Ecto neural progenitor cell (in vitro differentiated cells): ENCODE measurements at regions not wholly inside any gene's neighbourhood (a gene's known extent, or its start where the extent isn't known, plus 50 kb on each side); places are given as distances from the start of the nearest gene placed in this dataset.

Experiments used
- DNase-seq: peaks from one replicate; pipeline ENCODE4 v3.0.0-alpha.2; 2018; ENCODE audit warnings: low spot score

DNA sequence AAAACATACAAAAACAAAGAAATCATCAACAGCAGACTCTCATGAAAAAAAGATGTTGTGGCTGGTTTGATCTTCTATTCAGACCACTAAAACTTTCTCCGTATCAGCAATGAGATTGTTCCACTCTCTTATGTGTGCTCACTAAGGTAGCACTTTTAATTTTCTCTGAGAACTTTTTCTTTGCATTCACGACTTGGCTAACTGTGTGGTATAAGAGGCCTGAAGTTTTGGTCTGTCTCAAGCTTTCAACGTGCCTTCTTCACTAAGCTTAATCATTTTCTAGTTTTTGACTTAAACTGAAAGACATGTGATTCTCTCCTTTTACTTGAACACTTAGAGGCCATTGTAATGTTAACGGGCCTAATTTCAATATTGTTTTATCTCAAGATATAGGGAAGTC is 1231.6 kb downstream of the SORCS3 start:
- no peak for DNase-seq

DNA sequence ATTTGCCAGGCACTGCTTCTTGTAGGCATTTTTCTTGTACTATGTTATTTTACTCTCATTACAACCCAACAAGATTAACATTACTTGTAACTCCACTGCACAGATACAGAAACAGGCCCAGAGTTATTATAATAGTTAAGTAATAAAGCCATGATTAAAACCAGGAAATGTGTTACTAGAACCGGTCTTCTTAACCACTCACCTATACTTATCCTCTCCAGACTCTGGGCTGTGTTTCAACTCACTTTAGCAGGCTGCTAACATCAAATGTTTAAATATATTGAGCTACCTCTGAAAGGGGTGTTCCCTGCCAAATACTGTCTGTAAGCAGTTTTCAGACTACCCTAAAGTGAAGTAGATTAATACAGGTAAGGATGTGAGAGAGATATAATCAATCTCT is 1227.8 kb downstream of the SORCS3 start:
- DNase-seq: no peak

DNA sequence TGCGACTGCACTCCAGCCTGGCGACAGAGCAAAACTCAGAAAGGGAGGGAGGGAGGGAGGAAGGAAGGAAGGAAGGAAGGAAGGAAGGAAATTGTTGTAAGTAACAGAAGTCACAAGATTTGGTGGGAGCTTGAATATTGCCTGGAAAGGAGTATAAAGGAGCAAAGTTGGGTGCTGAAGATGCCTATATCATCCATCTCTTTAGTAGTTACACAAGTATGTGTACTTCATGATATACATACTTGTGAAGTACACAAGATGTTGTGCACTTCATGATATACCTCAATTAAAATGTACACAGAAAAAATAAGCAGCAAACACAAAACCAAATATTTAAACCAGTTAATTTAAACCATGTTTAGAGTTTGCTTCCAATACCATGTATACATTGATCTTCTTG is 1223.8 kb downstream of the SORCS3 start:
- no peak for DNase-seq

DNA sequence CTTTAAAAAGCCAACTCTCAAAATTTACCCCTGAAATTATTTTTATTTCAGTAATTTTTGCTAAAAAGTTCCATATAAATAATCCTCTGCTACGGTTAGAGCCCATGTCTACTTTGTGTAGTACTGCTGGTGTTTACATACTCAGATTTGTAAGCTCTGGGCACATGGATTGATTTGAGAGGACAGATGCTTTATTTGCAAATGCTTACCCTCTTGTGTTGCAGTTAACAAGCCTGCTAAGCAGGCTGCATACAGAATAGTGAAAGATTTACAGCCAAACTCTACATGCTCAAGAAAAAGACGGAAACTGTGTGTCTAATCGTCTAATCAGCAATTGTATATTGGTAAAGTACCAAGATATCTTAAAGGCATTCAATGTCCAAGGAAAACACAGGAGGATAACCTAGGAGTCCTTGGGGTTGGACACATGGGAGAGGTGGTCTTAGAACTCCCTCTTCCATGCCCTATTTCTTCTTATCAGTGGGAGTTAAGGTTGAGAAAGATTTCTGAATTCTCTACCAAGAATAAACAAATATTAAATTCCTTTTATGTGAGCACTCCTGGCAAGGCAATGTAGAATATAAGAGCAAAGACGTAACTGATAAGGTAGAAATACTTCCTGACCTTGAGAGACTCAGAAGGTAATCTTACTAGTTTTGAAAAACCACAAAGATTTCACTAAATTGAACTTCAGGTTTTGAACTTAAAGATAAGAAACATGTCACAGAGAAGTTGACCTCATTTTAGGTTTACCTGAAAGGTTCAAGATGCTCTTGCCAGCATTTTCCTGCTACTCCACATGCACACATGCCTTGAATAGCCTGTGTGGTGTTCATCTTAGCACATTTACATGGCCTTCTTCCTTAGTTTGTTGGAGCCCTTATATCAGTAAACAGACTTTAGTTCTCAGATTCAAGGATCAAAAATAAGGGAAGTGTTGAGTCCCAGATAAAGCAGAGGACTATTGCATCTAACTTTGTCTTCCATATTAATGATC is 1216.5 kb downstream of the SORCS3 start:
- no peak for DNase-seq

DNA sequence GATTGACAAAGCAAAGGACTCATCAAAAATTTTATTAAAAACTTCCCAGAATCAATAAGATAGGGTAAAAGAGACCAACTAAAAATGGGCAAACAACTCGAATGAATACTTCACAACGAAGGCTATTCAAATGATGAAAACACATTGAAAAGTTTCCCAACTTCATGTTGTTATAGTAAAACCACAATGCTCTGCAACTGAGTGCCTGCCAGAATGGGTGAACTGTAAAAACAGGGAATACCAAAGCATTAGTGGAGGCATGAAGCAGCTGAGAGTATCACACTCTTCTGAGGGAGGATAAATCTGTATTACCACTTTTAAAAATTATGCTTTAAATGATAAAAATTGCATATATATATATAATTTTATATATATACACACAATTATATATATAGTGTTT is 1214.7 kb downstream of the SORCS3 start:
- no peak for DNase-seq

DNA sequence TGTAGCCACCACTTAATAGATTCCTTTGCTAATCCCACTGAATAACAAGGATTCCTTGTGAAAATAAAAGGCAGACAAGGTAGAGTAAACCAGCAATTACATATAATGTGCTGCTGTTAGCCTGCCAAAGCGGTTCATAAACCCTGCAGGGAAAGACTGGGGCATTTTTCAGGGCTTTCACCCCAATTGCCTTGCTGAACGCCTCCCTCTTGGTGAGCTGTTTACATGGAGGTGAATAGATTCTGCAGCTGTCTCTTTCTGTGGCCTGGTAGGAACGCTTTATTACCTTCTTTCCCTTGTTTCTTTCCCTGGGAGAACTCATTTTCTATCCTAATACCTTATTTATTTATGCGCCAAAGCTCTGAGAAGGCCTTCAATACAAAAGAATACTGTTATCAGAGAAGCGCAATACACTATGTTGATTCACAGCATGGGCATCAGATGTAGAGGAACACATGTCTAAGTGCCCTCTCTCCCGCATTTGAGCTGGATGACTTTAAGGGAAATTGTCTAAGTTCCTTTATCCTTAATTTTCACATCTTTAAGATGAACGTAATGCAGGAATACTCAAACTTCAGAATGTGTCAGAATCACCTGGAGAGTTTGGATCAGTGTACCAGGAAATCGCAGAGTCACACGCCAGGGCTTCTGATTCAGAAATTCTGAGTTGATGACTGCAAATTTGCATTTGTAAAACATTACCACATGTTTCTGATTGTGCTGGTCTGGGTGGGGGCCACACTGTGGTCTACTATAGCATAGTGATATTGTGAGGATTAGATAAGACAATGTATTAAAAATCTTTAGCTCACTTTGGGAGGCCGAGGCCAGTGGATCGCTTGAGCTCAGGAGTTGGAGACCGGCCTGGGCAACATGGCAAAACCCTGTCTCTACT is 1203.8 kb downstream of the SORCS3 start:
- no peak for DNase-seq

DNA sequence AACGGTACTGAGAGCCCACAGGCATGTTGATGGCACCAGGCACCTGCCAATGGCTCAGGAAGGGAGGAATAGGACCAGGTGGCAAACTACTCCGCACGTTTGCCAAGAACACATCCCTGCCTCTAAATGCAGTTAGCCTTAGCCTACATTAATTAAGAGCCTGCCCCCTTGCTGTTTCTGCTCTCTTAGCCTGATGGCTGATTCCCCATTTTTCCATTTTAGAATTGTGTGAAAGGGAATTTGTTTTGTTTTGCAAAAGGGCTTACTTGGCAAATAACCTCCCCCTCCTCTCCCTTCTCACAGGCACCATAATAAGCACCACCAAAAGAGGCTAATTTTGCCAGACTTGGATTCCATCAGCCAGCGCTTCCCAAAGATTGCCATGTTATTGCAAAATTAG is 1203.2 kb downstream of the SORCS3 start:
- DNase-seq: no peak

DNA sequence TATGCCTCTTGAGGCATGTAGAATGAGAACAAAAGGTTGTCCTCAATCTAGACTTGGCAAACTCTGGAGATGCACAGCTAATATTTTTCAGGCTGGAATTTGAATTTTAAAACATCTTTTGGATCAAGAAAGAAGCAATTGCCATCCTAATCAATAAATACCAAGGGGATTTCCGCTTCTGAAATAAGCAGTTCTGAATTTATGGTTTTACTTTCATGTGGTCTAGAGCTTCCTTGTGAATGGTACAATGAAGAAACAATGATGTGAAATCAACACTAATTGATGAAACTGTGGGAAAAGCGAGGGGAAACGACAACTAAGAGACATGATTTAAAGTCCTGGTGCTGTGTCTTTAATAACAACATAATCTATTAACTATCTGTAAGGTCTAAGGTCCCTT is 1202.7 kb downstream of the SORCS3 start:
- no peak for DNase-seq

DNA sequence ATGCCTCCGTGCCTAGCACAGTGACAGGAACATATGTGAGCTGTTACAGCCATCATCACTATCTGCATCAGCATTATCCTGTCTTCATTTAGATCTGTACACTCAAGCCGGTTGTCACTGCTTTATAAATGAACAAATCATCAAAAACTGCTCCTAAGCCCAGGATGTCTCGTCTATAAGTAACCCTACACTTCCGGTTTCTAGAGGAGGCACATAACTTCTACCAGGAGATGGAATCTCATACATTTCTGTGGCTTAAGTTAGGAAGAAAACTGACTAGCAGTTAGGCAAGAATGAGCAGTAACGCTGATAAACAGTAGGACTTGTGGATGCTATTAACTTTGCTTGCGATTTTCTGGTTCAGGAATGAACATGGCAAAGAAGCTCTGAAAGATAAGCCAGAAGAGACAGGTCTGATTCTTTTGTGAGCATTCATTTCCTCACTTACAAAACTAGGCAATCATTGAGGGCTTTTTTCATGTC is 1199.2 kb downstream of the SORCS3 start:
- DNase-seq: no peak

DNA sequence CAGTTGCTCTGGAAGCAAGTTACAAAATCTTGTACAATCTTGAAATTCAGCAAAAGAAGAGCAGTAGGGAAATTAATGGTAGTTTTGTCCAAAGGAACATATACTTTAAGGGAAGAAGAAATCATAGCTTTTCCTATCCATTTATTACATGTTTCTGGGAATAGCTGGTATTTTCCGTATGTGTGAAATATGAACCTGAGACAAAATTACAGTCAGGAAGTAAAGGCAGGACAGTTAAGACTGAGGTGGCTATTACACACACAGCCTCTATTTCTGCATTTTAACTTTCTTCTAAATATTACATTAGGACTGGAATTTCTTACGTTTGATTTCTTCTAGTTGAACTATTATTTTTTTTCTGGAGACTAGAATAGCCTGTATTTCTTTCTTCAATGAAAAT is 1197.3 kb downstream of the SORCS3 start:
- no peak for DNase-seq

DNA sequence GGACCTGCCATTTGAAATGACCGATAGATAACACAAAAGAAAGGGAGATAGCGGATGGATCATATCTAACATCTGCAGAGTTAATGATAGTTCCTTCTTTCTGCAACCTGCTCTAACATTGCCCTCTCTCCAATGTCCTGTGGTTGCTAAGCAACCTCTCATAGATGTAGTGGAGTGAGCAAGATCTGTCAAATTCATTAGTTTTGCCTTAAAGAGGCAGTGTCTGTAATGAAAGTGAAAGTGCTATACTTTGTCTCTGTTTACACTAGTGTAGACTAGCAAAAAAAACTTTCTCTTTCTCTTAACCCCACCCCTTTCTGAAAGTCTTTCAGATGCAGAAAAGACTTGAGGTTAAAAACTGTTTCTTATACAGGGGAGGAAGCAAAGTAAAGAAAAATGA is 1196.9 kb downstream of the SORCS3 start:
- no peak for DNase-seq

DNA sequence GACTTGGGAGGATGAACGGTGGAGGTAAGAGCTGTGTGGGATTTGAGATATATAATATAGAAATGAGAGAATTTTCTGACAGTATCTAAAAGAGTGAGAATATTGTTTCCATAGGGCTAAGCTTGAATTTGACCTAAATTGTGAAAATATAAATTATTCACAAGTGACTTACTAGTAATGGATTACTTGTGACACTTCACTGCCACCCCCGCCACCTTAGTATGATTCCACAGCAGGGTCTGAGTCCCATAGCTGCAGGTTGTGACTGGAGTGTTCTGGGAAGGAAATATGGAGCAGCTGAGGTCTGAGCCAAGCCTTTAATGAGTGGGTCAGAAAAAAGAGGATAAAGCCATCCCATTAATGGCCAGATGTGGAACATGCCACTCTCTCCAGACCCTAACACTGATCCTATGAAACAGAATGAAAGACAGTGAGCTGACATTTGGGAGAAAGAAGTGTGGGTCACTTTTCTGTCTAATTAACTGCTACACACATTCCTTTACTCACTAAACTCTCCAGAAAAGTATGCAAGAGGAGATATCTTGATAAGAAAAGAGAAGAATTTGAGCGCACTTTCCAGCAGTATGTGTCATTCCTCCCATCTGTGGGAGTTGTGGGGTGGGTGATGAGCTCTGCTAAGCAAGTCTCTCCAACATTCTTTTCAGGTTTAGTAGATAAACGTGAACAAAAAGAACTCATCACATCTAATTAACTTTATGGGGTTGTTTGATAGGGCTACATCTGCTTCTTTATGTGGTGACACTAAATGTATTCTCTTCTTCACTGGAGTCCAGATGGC is 1193.4 kb downstream of the SORCS3 start:
- no peak for DNase-seq

DNA sequence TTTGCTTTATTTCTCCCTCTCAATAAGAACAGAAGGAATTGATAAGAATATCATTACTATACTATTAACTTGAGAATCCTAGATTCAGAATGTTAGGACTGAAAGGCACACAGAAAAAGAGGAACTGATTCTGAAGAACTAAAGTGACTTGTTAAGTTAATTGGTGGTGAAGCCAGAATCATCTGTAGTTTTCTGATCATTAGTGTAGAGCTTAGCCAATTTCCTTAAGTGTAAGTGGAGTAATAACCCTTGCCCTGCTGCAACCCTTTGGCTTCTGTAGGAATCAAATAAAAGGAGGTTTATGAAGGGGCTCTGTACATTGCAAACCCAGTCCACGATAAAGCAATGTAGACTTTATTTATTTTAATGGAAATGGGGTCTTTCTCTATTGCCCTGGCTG is 1186.0 kb downstream of the SORCS3 start:
- DNase-seq: no peak

DNA sequence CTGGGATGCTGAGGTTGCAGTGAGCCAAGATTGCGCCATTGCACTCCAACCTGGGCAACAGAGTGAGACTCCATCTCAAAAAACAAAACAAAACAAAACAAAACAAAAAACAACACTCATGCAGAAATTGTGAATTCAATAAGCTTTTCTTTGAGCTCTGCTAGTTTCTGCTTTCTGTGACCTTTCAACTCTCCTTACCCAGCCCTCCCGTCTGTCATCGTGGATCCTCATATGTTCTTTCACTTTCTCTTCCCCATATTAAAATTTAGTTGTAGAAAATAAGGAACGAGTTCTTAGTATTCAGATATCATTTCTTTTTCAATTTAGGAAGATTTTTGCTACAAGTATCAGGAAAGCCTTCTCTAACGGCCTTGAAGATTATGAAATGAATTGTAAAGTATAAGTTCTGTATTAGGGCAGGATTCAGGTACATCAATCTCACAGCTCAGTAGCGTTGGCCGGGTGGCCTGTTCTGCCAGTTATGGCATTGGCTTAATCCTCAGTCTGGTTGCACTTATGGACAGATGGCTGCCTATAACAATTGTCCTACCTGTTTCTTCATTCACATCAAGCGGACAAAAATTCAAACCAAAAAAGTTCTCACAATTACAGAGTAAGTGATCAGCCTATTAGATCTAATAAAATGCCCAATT is 1167.0 kb downstream of the SORCS3 start:
- DNase-seq: no peak

DNA sequence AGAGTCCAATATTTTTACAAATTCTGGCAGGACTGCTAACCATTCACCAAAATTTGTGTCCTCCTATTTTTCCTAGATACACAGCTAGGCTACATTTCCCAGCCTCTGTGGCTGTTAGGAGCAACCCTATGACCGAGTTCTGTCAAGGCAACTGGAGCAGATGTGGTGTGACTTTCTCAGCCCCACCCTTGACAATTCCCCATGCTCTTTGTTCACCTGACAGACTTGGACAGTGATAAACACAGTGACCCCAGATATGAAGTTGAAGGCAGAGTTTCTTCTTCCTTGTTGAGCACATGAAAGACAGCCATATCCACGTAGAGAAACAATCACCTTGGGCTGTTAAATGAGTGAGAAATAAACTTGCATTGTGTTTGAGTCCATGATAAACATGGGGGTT is 1162.1 kb downstream of the SORCS3 start:
- DNase-seq: no peak

DNA sequence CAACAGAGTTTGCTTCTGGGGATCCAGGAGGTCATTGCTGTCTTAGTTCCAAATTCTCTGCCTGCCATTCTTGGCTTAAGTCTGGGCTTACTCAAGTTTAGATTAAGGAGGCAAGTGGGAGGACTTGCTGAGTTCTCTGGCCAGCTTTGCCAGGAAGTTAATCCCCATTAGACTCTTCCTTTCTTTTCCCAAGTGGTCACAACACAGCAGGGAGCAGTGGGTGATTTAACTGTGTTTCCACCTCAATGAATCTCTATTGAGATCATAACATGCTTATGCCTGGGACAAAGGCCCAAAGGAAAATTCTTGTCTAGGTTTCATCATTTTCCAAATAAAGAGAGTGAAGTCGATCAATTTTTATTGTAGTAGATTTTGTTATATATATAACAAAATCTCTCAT is 1159.6 kb downstream of the SORCS3 start:
- no peak for DNase-seq

DNA sequence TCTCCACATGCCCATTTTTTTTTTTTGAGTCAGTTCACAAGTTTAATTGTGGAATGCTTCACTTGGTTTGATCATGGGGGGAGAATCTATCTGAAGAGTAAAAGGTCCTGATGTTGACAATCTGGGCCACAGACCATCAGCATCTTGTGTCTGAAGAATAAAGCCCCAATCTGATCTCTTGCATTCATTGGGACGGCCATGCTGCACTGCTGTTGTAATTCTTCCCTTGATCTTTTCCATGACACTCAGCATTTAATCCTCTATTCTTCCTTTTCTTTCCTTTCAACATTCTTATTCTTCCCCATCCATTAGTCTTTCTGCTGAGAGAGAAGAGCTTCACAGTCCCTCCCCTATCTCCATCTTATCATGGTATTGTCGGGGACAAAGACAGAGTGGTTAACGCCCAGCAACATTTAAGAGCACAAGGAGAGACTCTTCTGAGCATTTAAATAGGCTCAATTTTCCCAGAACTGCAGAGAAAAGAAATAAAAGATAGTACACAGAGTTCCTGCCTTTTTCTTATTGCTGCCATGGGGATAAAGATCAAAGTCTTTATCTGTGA is 1157.3 kb downstream of the SORCS3 start:
- DNase-seq: no peak

DNA sequence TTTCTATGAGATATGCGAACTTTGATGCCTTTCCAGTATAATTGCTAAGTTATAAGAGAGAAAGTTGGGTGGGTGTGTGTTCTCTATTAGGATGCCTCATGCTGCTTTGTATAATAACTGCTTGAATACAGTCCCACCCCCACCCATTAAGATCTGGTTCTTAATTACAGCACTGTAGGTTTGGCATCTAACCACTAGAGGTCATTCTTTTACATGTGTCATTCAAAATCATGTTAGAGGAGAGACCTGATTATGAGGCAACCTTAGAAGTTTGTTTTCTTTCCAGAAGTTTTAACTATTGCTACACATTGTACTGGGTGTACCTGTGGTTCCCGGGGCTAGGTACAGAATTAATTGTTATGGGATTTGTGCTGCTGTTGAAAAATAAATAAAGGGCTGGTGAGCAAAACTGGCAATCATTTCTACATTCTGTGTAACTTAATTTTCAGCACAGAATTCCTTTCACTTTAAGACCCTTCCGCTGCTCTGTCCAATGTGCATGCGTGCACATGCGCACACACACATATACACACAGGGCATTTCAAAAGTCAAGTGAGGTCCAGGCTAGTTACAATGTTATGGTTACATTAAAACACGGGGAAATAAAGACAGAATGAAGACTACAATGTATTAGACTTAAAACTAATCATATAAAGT is 1156.3 kb downstream of the SORCS3 start:
- no peak for DNase-seq

DNA sequence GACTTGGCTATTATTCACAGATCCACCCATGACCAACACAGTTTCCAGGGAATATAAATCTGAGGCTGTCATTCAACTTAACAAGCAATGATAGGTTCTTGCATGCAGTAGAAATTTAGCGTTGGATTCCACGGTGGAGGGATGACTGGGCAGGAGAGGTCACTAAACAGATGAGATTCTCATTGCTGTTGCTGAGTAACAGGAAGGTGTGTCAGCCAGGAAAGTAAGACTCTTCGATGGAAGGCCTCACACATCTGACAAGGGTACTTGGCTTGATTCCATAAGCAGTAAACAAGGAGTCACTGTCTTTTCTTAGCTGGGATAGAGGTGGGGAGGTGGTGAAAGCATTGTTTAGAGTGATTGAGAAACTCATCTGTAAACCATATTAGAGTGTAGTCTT is 1152.0 kb downstream of the SORCS3 start:
- DNase-seq: no peak

DNA sequence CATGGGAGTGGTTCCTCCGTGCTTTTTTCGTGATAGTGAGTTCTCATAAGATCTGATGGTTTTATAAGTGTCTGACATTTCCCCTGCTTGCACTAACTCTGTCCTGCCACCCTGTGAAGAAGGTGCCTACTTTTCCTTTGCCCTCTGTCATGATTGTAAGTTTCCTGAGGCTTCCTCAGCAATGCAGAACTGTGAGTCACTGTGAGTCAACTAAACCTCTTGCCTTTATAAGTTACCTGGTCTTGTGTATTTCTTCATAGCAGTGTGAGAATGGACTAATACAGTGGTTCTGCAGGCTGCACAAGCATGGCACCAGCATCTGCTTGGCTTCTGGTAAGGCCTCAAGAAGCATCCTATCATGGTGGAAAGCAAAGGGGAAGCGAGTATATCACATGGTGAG is 1144.6 kb downstream of the SORCS3 start:
- DNase-seq: no peak
